ENCODE measurements at regions not wholly inside any gene's neighbourhood (a gene's known extent, or its start where the extent isn't known, plus 50 kb on each side); places are given as distances from the start of the nearest gene placed in this dataset.
"Not testable (repeated sequence)": the region's sequence is repeated elsewhere in the genome, so short reads cannot be mapped to it uniquely, and the experiment has no call there.

- no peak for DNase-seq
Observed at GRCh38 chr13:81305928-81306327, 965.0 kb upstream of the SPRY2 start.

DNA sequence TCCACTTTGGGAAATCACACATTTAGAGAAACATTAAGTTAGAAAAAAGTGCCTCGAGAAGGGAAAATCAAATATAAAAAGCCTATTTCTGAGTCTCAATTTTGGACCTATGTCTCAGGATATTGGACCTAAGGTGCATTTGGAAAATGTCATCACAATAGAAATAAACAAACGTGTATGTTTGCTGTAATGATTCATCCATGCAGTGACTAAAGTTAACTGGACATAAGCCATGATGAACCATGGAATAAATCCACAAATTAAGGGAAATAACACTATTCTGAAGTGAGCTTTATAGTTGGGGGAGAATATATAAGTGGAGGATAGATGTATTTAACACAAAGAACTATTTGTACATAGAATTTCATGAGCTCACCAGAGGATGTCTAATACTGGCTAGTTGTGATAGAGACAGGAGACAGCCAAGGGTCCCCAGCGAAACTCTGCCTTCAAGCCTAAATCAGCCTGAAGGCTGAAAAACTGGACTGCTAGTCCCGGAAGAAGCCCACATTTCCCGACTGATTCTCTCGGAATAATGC lies 963.3 kb upstream of the SPRY2 start:
- no peak for DNase-seq

DNA sequence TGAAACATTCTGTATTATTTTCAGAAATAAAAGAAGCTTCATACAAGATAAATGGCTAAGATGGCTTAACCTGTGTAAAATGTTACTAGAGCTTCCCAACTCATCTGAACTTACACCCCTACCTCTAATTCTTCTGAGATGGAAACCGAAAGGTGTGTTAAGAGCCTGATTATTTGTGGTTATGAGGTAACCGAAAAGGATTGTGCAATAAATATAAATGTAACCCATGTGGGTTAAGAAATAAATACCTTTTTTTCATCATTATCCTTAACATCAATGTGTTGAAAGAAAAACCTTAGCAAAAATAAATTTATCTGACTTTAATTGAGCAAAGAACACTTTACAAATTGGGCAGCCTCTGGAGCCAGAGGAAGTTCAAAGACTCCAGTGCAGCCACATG lies 961.8 kb upstream of the SPRY2 start:
- no peak for DNase-seq

- DNase-seq = no peak
Observed at GRCh38 chr13:81302125-81302524, 961.2 kb upstream of the SPRY2 start.

- no peak for DNase-seq
Observed at GRCh38 chr13:81295177-81295576, 954.3 kb upstream of the SPRY2 start.

GRCh38 chr13:81293594-81294164 lies 952.8 kb upstream of the SPRY2 start:
- no peak for DNase-seq

DNA sequence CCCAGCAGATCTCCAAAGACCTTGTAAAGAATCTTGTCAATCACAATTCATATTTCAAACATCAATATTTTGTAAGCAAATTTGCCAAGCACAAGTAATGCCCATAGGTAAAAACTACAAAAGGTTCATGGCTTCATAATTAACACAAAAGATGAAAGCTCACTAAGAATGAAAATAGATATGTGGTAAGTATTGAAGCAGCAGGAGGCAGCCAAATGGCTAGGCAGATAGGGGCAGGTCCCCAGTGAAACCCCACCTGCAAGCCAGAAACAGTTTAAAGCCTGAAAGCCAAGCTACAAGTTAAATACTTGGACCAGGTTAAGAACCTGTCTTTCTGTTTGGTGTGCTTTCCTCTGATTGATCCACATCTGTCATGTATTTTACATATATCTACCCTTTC lies 942.6 kb upstream of the SPRY2 start:
- no peak for DNase-seq

GRCh38 chr13:81283062-81283461 lies 942.1 kb upstream of the SPRY2 start:
- no peak for DNase-seq

- DNase-seq = no peak
Observed at GRCh38 chr13:81275666-81276258, 934.8 kb upstream of the SPRY2 start.

DNA sequence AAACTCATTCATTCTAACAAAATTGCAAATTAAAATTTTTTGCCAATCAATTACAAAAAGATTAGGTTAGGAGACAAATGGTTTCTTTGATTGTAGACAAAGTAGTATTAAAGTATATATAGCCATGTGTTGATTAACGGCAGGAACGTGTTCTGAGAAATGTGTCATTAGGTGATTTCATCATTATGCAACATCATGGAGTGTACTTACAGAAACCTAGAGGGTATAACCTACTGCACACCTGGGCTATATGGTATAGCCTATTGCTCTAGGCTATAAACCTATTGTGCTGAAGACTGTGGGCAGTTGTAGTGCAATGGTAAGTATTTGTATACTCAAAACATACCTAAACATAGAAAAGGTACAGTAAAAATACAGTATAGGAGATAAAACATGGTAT lies 906.8 kb upstream of the SPRY2 start:
- DNase-seq = no peak

- DNase-seq = no peak
Observed at GRCh38 chr13:81246556-81246955, 905.6 kb upstream of the SPRY2 start.

- DNase-seq = no peak
Observed at GRCh38 chr13:81244011-81244410, 903.1 kb upstream of the SPRY2 start.

DNA sequence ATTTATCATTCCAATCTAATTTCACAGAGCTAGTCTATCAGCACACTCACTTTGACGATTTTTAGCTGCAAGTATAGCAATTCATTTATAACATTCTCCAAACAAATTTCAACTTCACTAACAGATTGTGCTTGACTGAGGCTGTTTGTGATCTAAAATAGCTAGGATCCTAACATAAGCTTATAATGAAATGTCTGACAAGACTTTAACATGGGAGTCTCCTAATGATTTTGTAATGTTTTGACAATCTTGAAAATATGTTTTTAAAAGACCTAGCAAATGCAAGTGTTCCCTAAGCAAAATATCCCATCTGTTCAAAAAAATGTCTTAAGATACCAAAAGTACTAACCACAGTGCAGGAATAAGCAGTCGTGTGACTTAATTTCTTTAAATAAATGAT lies 889.5 kb upstream of the SPRY2 start:
- DNase-seq = no peak

GRCh38 chr13:81226830-81227229 lies 885.9 kb upstream of the SPRY2 start:
- DNase-seq = not testable (repeated sequence)

DNA sequence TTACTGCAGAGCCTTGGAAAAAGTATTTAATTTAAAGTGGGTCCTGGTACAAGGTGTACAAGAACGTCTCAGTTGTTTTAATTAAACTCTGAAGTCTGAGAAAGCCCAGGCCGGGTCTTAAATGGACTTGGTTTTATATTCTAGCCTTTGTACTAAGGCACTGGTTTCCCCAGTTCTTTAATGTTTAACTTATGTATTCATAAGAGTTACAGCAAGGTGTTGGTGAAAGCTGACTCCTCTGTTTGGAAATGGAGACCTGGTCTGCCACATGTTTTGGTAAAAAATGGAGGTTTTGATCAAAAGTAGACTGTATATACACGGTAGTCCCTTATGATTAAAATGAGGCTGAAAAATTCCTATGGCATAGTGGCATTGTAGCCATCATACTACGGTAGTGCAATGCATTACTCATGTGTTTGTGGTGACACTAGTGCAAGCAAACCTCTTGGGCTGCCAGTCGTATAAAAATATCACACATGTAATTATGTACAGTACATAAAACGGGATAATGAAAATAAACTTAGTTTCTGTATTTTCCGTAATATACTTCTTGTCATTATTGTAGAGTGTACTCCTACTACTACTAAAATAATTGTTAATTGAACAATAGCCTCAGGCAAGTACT lies 883.4 kb upstream of the SPRY2 start:
- DNase-seq = no peak

- no peak for DNase-seq
Observed at GRCh38 chr13:81223778-81224177, 882.9 kb upstream of the SPRY2 start.

DNA sequence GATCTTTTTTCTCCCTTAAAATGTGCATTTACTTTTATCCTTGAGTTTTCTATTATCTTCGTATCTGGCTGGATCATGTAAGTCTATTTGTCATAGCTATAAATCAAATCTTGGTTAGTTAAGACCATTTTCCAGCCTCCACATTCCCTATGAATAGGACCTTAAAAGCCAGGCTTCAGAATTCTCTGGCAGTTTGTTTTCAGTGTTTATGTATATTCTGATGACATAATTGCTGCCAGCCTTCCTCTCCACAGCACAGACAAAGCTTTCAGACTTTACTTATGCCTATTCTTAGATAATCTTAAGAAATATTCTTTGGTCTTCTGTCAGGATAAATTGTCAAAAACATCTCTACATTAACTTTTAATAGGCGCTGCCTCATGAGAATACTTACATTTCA lies 870.8 kb upstream of the SPRY2 start:
- DNase-seq = no peak

- DNase-seq = no peak
Observed at GRCh38 chr13:81207636-81208035, 866.7 kb upstream of the SPRY2 start.

GRCh38 chr13:81207231-81207630 lies 866.3 kb upstream of the SPRY2 start:
- DNase-seq = no peak

DNA sequence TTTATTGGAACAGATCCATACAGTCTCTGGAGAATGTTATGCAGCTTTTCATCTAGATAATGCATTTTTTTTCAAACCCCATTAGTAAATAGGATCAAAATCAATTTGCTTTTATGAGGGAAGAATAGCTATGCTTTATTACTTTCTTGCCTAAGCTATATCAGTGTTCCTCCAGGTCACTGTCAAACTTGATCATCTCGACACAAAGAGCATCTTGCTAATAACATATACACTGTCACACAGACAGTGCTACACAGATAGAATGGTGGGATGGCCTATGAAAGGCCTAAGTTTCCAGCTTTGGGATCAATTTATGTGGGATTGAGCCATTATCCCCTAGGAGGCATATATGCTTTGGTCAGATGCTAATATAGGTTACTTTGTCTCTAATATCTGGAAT lies 862.9 kb upstream of the SPRY2 start:
- DNase-seq = no peak

DNA sequence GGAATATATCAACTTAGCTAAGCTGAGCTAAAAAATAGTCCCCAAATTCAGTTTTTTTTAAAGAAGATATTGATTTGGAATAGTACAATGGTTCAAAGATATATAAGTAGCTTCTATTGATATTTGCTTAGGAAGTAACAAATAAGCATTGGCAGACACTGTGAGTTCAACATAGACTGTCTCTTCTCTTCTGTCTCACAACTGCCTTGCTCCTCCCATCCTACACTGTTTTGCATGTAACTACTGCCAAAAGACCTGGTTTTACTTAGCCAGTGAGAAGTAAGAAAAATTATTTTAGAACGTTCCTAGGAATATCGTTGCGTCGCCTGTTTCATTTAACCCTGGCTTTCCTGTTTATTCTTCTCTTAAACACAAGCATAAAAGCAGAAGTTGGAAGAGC lies 859.0 kb upstream of the SPRY2 start:
- DNase-seq = no peak

DNA sequence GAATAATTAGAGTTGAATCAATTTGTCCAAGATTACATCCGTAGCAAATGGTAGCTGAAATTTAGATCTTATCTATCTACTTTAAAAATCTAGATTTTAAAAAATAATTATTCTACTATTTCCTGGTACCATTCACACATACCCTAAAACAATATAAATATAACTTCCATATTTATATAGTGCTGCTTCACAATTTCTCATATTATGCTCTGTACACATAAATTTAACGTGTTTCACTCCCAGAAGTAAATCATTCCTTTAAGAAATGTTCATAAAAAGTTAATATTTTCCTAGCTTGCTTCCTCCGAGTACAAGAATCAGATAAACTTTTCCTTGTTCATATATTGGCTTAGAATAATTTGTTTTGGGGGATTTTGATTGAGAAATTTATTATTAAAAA lies 857.0 kb upstream of the SPRY2 start:
- no peak for DNase-seq

DNA sequence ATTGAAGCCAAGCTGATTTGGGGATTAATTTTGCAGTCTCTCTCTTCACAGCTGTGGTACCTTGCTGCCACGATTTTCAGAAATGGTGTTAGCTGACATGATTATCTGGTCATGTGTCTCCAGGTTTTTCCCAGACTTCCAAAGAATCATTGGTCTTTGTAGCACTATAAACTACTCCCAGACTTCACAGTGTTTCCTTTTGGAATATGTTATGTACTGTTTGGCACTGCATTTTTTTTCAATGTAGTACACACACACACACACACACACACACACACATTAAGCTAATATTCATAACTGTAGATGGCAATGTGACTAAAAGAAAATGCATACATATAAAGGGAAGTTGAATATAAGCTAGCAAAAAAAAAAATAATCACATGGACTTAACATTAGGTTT lies 856.6 kb upstream of the SPRY2 start:
- DNase-seq = no peak

- DNase-seq = no peak
Observed at GRCh38 chr13:81194362-81194761, 853.4 kb upstream of the SPRY2 start.

All from activated gamma-delta T cell (primary cell).